ENCODE measurements at regions not wholly inside any gene's neighbourhood (a gene's known extent, or its start where the extent isn't known, plus 50 kb on each side); places are given as distances from the start of the nearest gene placed in this dataset.

- no peak for TF ChIP-seq EZH2 (IDR thresholded peaks at IDR 0.05)
- TF ChIP-seq POLR2AphosphoS5 (IDR thresholded peaks at IDR 0.05; ENCODE audit: borderline replicate concordance, low read depth, low read length), result no peak
These were observed 2220.8 kb upstream of the PCDH20 start for GRCh38 chr13:63636316-63636993.
